ENCODE measurements at regions not wholly inside any gene's neighbourhood (a gene's known extent, or its start where the extent isn't known, plus 50 kb on each side); places are given as distances from the start of the nearest gene placed in this dataset.

- no peak for DNase-seq (ENCODE audit: extremely low read depth in 1 of 11, low read depth in 9 of 11, low spot score in 4 of 11)
Observed at GRCh38 chr7:156003220-156004162, 191.2 kb upstream of the SHH start.

DNA sequence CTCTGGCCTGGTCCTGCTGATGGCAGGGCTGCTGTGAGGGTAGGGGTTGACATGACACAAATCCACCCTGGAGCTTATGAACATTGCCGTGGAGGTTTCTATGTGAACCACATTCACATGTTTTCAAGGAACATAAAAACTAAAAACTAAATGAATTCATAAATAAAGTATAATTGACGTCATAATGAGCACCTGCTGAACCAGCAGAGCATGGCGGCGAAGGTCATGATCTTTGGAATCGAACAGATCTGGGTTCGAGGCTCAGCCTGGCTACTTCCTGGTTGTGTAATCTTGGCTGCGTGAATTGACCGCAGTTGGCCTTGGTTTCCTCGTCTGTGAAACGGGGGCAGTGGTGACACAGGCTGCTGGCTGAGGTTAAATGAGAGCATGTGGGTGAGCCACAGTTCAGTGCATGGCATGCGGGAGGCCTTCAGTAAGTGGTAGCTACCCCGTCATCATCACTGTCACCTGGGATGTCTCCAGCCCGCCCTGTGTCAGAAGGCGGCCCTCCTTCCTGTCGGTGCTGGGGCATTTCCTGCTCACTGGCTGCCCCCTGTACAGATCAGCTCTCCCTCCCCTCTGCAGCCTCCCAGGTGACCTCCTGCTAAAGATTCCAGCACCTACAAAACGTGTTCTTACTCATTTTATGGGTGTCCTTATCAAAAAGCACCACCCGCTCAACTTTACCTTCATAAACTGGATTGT, 190.3 kb upstream of the SHH start:
- no peak for DNase-seq (ENCODE audit: extremely low read depth in 1 of 11, low read depth in 9 of 11, low spot score in 4 of 11)

DNA sequence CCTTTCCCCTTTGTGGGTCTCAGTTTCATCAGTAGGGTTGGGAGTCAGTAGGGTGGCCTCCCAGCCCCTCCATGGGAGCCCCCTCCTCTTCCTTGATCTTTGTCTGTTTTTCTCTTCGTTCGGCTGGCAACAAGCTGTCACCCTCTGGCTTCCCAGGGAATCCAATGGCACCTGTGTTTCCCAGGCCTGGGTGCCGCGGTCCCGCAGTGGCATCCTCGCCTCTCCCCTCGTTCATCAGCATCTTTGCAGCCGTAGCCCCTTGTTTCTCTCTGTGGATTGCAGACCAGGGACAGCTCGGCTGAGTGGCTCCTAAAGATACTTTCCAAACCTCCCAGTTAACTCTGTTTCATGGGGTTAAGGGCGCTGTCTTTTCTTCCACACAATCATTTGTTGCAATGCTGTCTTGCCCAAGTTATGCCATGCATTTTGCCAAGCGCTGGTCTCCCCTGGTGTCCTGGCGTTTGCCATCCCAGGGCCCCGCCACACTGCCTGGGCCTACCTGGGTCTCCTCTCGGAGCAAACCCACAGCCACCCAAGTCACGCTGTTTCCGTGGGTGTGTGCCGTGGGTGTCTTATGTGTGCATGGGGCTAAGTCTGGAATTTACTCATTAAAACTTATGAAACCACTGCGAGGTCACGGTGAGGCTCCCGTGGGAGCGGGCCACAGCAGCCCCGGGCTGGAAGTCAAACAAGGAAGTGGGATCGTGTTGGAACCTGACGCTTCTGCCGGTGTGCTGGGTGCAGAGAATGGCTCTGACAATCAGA, 189.4 kb upstream of the SHH start:
- DNase-seq (ENCODE audit: extremely low read depth in 1 of 11, low read depth in 9 of 11, low spot score in 4 of 11): no peak

DNA sequence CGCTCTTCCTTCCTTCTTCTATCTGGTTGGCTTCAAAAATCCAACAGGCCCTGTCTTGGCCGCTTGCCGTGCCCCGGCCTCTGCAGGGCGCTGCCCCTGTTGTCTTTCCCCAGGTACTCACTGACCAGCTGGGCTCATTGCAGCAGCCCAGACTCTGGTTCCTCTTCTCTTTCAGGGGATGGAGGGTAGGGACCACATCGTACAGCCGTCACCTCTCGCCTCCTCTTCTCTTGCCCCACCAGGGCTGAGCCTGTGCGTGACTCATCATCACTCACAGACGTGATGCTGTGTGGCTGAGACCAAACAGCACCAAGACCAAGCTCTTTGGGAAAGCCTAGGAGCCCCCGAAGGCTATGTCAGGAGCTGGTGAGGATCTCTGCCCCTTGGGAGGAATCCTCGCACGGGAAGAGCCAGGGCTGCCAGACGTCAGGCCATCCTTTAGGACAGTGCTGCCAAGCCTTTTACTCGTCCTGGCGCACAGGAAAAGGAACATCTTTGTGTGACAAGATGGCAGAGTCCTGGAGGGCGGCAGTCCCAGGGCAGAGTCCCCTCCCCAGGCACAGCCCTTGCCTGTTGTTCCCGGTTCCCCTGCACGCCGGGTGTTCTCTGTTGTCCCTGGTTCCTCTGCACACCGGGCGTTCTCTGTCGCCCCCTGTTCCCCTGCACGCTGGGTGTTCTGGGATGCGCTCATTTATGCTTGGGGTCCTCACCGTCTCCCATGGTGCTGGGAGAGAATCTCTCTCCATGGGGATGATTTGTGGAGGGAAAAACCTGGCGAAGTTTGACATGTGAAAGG, 188.5 kb upstream of the SHH start:
- DNase-seq (ENCODE audit: extremely low read depth in 1 of 11, low read depth in 9 of 11, low spot score in 4 of 11): no peak

- DNase-seq (ENCODE audit: extremely low read depth in 1 of 11, low read depth in 9 of 11, low spot score in 4 of 11): no peak
Observed at GRCh38 chr7:155999631-156000489, 187.6 kb upstream of the SHH start.

- no peak for DNase-seq (ENCODE audit: extremely low read depth in 1 of 11, low read depth in 9 of 11, low spot score in 4 of 11)
Observed at GRCh38 chr7:155998766-155999630, 186.7 kb upstream of the SHH start.

DNA sequence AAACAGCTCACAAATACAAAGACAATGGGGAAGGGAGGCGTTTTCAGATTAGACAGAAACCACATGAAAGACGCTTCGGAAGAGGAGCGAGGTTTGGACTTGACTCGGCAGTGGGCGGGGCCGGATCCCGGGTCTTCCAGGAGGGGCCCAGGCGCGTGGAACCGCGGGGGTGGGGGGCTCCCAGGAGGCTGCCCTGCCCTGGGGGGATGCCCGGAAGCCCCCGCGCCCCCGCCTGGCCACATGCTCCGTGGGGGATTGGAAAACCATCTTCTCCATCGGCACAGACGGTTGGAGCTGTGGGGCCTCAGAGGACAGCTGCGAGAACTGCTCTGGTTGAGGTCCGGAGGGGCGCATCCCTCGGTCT, 186.0 kb upstream of the SHH start:
- no peak for DNase-seq (ENCODE audit: extremely low read depth in 1 of 11, low read depth in 9 of 11, low spot score in 4 of 11)

- DNase-seq (ENCODE audit: extremely low read depth in 1 of 11, low read depth in 9 of 11, low spot score in 4 of 11): no peak
Observed at GRCh38 chr7:155997431-155998327, 185.4 kb upstream of the SHH start.

- no peak for DNase-seq (ENCODE audit: extremely low read depth in 1 of 11, low read depth in 9 of 11, low spot score in 4 of 11)
Observed at GRCh38 chr7:155996718-155997280, 184.5 kb upstream of the SHH start.

GRCh38 chr7:155995183-155995612, 182.9 kb upstream of the SHH start:
- DNase-seq (ENCODE audit: extremely low read depth in 1 of 11, low read depth in 9 of 11, low spot score in 4 of 11): no peak

GRCh38 chr7:155994279-155994811, 182.1 kb upstream of the SHH start:
- no peak for DNase-seq (ENCODE audit: extremely low read depth in 1 of 11, low read depth in 9 of 11, low spot score in 4 of 11)

DNA sequence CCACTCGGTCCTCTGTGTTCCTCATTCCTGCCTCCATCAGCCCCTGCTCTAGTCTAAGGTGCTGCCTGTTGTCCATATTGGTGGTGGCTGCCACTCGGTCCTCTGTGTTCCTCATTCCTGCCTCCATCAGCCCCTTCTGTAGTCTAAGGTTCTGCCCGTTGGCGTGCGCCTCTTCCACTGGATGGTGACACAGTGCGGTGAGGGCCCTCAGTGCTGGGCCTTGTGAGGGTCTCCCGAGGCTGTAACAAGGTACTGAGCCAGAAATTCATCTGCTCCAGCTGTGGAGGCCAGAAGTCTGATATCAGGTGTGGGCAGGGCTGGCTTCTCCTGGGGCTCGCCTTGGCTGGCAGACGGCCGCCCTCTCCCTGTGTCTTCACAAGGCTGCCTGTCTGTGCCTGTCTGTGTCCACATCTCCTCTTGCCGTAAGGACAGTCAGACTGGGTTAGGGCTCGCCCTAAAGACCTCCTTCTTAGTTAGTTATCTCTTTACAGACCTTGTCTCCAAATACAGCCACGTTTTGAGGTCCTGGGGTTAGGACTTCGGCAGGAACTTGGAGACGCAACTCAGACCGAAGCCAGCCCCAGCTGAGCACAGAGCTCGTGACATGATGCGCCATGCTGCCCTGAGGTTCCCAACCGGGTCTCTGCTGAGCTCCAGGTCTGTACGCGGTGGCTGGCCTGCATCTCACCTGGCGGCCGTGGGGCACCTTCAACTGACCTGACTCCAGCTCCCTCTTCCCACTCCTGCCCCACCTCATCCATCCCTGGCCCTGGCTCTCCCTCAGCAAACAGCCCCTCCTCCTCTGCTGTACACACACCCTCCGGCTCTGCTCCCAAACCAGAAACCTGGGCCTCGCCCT, 181.4 kb upstream of the SHH start:
- no peak for DNase-seq (ENCODE audit: extremely low read depth in 1 of 11, low read depth in 9 of 11, low spot score in 4 of 11)

GRCh38 chr7:155992974-155993373, 180.7 kb upstream of the SHH start:
- DNase-seq (ENCODE audit: extremely low read depth in 1 of 11, low read depth in 9 of 11, low spot score in 4 of 11): no peak

GRCh38 chr7:155992538-155992937, 180.3 kb upstream of the SHH start:
- DNase-seq (ENCODE audit: extremely low read depth in 1 of 11, low read depth in 9 of 11, low spot score in 4 of 11): no peak

DNA sequence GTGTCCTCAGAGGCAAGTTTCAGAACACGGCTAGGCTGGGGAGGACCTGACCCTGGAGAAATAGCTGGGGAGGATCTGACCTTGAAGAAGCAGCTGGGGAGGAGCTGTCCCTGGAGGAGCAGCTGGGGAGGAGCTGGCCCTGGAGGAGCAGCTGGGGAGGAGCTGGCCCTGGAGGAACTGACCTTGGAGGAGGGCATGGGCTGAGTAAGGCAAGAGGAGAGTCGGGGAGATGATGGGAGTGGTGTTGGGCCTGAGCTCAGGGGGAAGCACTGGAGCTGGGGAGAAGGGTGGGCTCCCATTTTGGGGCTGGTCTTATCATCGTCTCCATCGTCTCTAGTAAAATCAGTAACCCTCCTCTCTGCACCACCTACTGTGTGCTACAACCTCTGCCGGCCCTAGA, 179.8 kb upstream of the SHH start:
- DNase-seq (ENCODE audit: extremely low read depth in 1 of 11, low read depth in 9 of 11, low spot score in 4 of 11): no peak

Measured in renal cortex interstitium (tissue), 11 donors.